ENCODE measurements at regions not wholly inside any gene's neighbourhood (a gene's known extent, or its start where the extent isn't known, plus 50 kb on each side); places are given as distances from the start of the nearest gene placed in this dataset.

- WGBS, 2 donors (ENCODE audit: low coverage in 1 of 2): 63% methylated on average over 1 of the region's 1 CpG; no CpG with 5 or more reads in 1 of the 2 donors
- in situ Hi-C loops (cut with MboI; ENCODE audit: low pct_ligation_motif_present in 1 of 4, low pct_unique_long_range_greater_than_20kb in 1 of 4, low sequenced_read_pairs in 3 of 4): no loop called here
- TF ChIP-seq POLR2AphosphoS5 (IDR thresholded peaks at IDR 0.05) (no peak), EP300 (IDR thresholded peaks at IDR 0.05; ENCODE audit: low read depth) (no peak), POLR2A (IDR thresholded peaks at IDR 0.05) (no peak), CTCF (IDR thresholded peaks at IDR 0.05) (no peak)
These were observed 247.8 kb upstream of the ZC3H12C start for GRCh38 chr11:109845437-109845836.

GRCh38 chr11:109847621-109848020, 245.6 kb upstream of the ZC3H12C start:
- no peak for DNase-seq
- no peak overlapping the region for H3K4me3 ChIP-seq
- H3K27me3 ChIP-seq: no peaks in the 10 kb centered on the region
- H3K4me1 ChIP-seq: no peaks in the 10 kb centered on the region
- intact Hi-C loops (cut with DNase I; ENCODE audit: low total_unique reads): no loop called here
- no peak overlapping the region for H3K27ac ChIP-seq
- 85% methylated on average over 1 of the region's 1 CpG; no CpG with 5 or more reads in 1 of the 2 donors for WGBS, 2 donors (ENCODE audit: low coverage in 1 of 2)
- H3K36me3 ChIP-seq: no peaks in the 10 kb centered on the region
- no peaks in the 10 kb centered on the region for H3K9me3 ChIP-seq
- TF ChIP-seq CTCF (IDR thresholded peaks at IDR 0.05): no peak
- no peak for TF ChIP-seq POLR2A (IDR thresholded peaks at IDR 0.05)
- TF ChIP-seq EP300 (IDR thresholded peaks at IDR 0.05; ENCODE audit: low read depth): no peak
- no peak for TF ChIP-seq POLR2AphosphoS5 (IDR thresholded peaks at IDR 0.05)
- in situ Hi-C loops (cut with MboI; ENCODE audit: low pct_ligation_motif_present in 1 of 4, low pct_unique_long_range_greater_than_20kb in 1 of 4, low sequenced_read_pairs in 3 of 4): no loop called here

More at GRCh38 chr11:109845437-109845836, 247.8 kb upstream of the ZC3H12C start:
- Histone ChIP-seq H3K4me3 (no peak overlapping the region), H3K27ac (no peak overlapping the region), H3K4me1 (no peaks in the 10 kb centered on the region), H3K9me3 (no peaks in the 10 kb centered on the region), H3K36me3 (no peaks in the 10 kb centered on the region), H3K27me3 (no peaks in the 10 kb centered on the region)
- intact Hi-C loops (cut with DNase I; ENCODE audit: low total_unique reads): no loop called here
- no peak for DNase-seq

GRCh38 chr11:109849051-109849450, 244.1 kb upstream of the ZC3H12C start:
- WGBS, 2 donors (ENCODE audit: low coverage in 1 of 2): 80 to 90% methylated on average over 1 to 3 of the region's 3 CpGs
- Histone ChIP-seq H3K9me3 (no peaks in the 10 kb centered on the region), H3K4me1 (no peaks in the 10 kb centered on the region), H3K4me3 (no peak overlapping the region), H3K27ac (no peak overlapping the region), H3K27me3 (no peaks in the 10 kb centered on the region), H3K36me3 (no peaks in the 10 kb centered on the region)
- in situ Hi-C loops (cut with MboI; ENCODE audit: low pct_ligation_motif_present in 1 of 4, low pct_unique_long_range_greater_than_20kb in 1 of 4, low sequenced_read_pairs in 3 of 4): no loop called here
- no peak for TF ChIP-seq POLR2A (IDR thresholded peaks at IDR 0.05)
- no peak for TF ChIP-seq POLR2AphosphoS5 (IDR thresholded peaks at IDR 0.05)
- TF ChIP-seq CTCF (IDR thresholded peaks at IDR 0.05): no peak
- TF ChIP-seq EP300 (IDR thresholded peaks at IDR 0.05; ENCODE audit: low read depth): no peak
- DNase-seq: no peak
- intact Hi-C loops (cut with DNase I; ENCODE audit: low total_unique reads): no loop called here

GRCh38 chr11:109849946-109850345, 243.2 kb upstream of the ZC3H12C start:
- WGBS, 2 donors (ENCODE audit: low coverage in 1 of 2): 82 to 84% methylated on average over 5 of the region's 5 CpGs
- Histone ChIP-seq H3K4me3 (no peak overlapping the region), H3K27me3 (no peaks in the 10 kb centered on the region), H3K36me3 (no peaks in the 10 kb centered on the region), H3K27ac (no peak overlapping the region), H3K4me1 (no peaks in the 10 kb centered on the region), H3K9me3 (no peaks in the 10 kb centered on the region)
- in situ Hi-C loops (cut with MboI; ENCODE audit: low pct_ligation_motif_present in 1 of 4, low pct_unique_long_range_greater_than_20kb in 1 of 4, low sequenced_read_pairs in 3 of 4) (no loop called here), intact Hi-C loops (cut with DNase I; ENCODE audit: low total_unique reads) (no loop called here)
- DNase-seq: no peak
- no peak for TF ChIP-seq CTCF (IDR thresholded peaks at IDR 0.05)
